H1 (cell line): ENCODE measurements at regions not wholly inside any gene's neighbourhood (a gene's known extent, or its start where the extent isn't known, plus 50 kb on each side); places are given as distances from the start of the nearest gene placed in this dataset.
A peak's percentile ranks its signal among the peaks of the same experiment; 100 is the strongest.

Experiments used
- BRCA1 ChIP-seq: IDR thresholded peaks from 2 replicates; pipeline ENCODE4 v1.6.1; 2012; ENCODE audit warnings: low read depth, low read length, improper control_type of control experiment
- CEBPB ChIP-seq: IDR thresholded peaks from 2 replicates; pipeline ENCODE4 v1.6.1; 2012; ENCODE audit warnings: low read depth, low read length
- CHD2 ChIP-seq: IDR thresholded peaks from 2 replicates; pipeline ENCODE4 v1.6.1; 2012; ENCODE audit warnings: low read length, improper control_type of control experiment
- GABPA ChIP-seq: IDR thresholded peaks from 2 replicates; pipeline ENCODE4 v1.6.1; 2011; ENCODE audit warnings: mild to moderate bottlenecking, low read length, moderate library complexity, borderline replicate concordance; ENCODE audit not compliant: insufficient read depth
- GTF2F1 ChIP-seq: IDR thresholded peaks from 2 replicates; pipeline ENCODE4 v1.6.1; 2012; ENCODE audit warnings: low read depth, low read length, improper control_type of control experiment, borderline replicate concordance
- POLR2A ChIP-seq, 2 experiments: IDR thresholded peaks; 1 replicate in 1 of 2; 2 replicates in 1 of 2; pipeline ENCODE4 v1.6.1; 2011; ENCODE audit warnings: low read depth in 2 of 2, low read length in 2 of 2, mild to moderate bottlenecking in 2 of 2; ENCODE audit errors: control extremely low read depth in 1 of 2
- POLR2AphosphoS5 ChIP-seq: IDR thresholded peaks from 2 replicates; pipeline ENCODE4 v1.6.1; 2011; ENCODE audit warnings: low read depth, low read length
- RBBP5 ChIP-seq: IDR thresholded peaks from 2 replicates; pipeline ENCODE4 v1.7.1; 2012; ENCODE audit warnings: low read depth, mild to moderate bottlenecking, inconsistent platforms, low read length, moderate library complexity, borderline replicate concordance
- SUZ12 ChIP-seq: fragments of 200-600 bp; sonication (generic); IDR thresholded peaks from 2 replicates; pipeline ENCODE4 v1.6.1; 2012; ENCODE audit warnings: mild to moderate bottlenecking, inconsistent platforms, low read length, moderate library complexity, mixed read lengths
- TEAD4 ChIP-seq: IDR thresholded peaks from 2 replicates; pipeline ENCODE4 v1.6.1; 2012; ENCODE audit warnings: low read depth, low read length, inconsistent platforms, mixed read lengths
- YY1 ChIP-seq: IDR thresholded peaks from 2 replicates; pipeline ENCODE4 v1.6.1; 2011; ENCODE audit warnings: low read depth, mild to moderate bottlenecking, low read length
- TF ChIP-seq, protein P1 (sequence below), 3 experiments: IDR thresholded peaks; 1 replicate in 2 of 3; 2 replicates in 1 of 3; pipeline versions ENCODE4 v1.5.1 to v1.6.1; 2011; ENCODE audit warnings: low read length in 3 of 3, mild to moderate bottlenecking in 3 of 3, inconsistent platforms in 2 of 3, low read depth in 1 of 3, moderate library complexity in 1 of 3; ENCODE audit not compliant: insufficient read depth in 1 of 3; ENCODE audit errors: control extremely low read depth in 1 of 3
- TF ChIP-seq, protein P2 (sequence below): IDR thresholded peaks from 2 replicates; pipeline ENCODE4 v1.6.1; 2011; ENCODE audit warnings: low read depth, mild to moderate bottlenecking, low read length; ENCODE audit not compliant: insufficient read depth
- TF ChIP-seq, protein P3 (sequence below): fragments of 300-600 bp; sonication (generic); IDR thresholded peaks from 2 replicates; pipeline ENCODE4 v1.7.1; 2012; ENCODE audit warnings: low read length, moderate library complexity, mild to moderate bottlenecking, inconsistent platforms; ENCODE audit not compliant: insufficient replicate concordance

DNA sequence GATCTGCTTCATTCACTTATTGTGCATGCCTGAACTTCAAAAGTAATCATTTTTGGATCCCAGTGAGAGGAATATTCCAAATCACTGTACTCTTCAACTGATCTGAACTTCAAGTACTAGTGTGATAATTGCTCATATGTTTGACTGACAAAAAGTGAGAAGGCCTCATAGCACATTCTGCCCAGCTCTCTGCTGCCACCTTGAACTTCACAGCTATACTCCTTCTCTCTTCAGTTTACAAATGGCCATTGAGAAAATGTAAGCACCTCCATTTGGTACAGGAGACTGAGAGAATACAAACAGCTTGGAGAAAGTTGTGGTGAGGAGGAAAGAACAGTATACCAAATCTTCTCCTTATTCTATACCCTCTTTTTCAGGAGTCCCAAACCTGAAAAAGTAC is 946.0 kb upstream of the CHAC2 start:
- TF ChIP-seq BRCA1 (no peak), YY1 (no peak), POLR2AphosphoS5 (no peak), GABPA (no peak), CEBPB (no peak), RBBP5 (no peak), TEAD4 (no peak), POLR2A (IDR thresholded peaks at IDR 0.05; ENCODE audit: control extremely low read depth in 1 of 2, low read depth in 2 of 2, low read length in 2 of 2) (no peak), GTF2F1 (no peak), CHD2 (no peak), SUZ12 (no peak)
- TF ChIP-seq, protein P1, sequence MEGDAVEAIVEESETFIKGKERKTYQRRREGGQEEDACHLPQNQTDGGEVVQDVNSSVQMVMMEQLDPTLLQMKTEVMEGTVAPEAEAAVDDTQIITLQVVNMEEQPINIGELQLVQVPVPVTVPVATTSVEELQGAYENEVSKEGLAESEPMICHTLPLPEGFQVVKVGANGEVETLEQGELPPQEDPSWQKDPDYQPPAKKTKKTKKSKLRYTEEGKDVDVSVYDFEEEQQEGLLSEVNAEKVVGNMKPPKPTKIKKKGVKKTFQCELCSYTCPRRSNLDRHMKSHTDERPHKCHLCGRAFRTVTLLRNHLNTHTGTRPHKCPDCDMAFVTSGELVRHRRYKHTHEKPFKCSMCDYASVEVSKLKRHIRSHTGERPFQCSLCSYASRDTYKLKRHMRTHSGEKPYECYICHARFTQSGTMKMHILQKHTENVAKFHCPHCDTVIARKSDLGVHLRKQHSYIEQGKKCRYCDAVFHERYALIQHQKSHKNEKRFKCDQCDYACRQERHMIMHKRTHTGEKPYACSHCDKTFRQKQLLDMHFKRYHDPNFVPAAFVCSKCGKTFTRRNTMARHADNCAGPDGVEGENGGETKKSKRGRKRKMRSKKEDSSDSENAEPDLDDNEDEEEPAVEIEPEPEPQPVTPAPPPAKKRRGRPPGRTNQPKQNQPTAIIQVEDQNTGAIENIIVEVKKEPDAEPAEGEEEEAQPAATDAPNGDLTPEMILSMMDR (IDR thresholded peaks at IDR 0.05; ENCODE audit: control extremely low read depth in 1 of 3, insufficient read depth in 1 of 3, low read depth in 1 of 3, low read length in 3 of 3) = peak in 1 of 3 experiments; percentile 36; a peak in 1 of 4 replicates
- TF ChIP-seq, protein P2, sequence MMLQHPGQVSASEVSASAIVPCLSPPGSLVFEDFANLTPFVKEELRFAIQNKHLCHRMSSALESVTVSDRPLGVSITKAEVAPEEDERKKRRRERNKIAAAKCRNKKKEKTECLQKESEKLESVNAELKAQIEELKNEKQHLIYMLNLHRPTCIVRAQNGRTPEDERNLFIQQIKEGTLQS = no peak
- TF ChIP-seq, protein P3, sequence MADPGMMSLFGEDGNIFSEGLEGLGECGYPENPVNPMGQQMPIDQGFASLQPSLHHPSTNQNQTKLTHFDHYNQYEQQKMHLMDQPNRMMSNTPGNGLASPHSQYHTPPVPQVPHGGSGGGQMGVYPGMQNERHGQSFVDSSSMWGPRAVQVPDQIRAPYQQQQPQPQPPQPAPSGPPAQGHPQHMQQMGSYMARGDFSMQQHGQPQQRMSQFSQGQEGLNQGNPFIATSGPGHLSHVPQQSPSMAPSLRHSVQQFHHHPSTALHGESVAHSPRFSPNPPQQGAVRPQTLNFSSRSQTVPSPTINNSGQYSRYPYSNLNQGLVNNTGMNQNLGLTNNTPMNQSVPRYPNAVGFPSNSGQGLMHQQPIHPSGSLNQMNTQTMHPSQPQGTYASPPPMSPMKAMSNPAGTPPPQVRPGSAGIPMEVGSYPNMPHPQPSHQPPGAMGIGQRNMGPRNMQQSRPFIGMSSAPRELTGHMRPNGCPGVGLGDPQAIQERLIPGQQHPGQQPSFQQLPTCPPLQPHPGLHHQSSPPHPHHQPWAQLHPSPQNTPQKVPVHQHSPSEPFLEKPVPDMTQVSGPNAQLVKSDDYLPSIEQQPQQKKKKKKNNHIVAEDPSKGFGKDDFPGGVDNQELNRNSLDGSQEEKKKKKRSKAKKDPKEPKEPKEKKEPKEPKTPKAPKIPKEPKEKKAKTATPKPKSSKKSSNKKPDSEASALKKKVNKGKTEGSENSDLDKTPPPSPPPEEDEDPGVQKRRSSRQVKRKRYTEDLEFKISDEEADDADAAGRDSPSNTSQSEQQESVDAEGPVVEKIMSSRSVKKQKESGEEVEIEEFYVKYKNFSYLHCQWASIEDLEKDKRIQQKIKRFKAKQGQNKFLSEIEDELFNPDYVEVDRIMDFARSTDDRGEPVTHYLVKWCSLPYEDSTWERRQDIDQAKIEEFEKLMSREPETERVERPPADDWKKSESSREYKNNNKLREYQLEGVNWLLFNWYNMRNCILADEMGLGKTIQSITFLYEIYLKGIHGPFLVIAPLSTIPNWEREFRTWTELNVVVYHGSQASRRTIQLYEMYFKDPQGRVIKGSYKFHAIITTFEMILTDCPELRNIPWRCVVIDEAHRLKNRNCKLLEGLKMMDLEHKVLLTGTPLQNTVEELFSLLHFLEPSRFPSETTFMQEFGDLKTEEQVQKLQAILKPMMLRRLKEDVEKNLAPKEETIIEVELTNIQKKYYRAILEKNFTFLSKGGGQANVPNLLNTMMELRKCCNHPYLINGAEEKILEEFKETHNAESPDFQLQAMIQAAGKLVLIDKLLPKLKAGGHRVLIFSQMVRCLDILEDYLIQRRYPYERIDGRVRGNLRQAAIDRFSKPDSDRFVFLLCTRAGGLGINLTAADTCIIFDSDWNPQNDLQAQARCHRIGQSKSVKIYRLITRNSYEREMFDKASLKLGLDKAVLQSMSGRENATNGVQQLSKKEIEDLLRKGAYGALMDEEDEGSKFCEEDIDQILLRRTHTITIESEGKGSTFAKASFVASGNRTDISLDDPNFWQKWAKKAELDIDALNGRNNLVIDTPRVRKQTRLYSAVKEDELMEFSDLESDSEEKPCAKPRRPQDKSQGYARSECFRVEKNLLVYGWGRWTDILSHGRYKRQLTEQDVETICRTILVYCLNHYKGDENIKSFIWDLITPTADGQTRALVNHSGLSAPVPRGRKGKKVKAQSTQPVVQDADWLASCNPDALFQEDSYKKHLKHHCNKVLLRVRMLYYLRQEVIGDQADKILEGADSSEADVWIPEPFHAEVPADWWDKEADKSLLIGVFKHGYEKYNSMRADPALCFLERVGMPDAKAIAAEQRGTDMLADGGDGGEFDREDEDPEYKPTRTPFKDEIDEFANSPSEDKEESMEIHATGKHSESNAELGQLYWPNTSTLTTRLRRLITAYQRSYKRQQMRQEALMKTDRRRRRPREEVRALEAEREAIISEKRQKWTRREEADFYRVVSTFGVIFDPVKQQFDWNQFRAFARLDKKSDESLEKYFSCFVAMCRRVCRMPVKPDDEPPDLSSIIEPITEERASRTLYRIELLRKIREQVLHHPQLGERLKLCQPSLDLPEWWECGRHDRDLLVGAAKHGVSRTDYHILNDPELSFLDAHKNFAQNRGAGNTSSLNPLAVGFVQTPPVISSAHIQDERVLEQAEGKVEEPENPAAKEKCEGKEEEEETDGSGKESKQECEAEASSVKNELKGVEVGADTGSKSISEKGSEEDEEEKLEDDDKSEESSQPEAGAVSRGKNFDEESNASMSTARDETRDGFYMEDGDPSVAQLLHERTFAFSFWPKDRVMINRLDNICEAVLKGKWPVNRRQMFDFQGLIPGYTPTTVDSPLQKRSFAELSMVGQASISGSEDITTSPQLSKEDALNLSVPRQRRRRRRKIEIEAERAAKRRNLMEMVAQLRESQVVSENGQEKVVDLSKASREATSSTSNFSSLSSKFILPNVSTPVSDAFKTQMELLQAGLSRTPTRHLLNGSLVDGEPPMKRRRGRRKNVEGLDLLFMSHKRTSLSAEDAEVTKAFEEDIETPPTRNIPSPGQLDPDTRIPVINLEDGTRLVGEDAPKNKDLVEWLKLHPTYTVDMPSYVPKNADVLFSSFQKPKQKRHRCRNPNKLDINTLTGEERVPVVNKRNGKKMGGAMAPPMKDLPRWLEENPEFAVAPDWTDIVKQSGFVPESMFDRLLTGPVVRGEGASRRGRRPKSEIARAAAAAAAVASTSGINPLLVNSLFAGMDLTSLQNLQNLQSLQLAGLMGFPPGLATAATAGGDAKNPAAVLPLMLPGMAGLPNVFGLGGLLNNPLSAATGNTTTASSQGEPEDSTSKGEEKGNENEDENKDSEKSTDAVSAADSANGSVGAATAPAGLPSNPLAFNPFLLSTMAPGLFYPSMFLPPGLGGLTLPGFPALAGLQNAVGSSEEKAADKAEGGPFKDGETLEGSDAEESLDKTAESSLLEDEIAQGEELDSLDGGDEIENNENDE = no peak
